Esophagus squamous epithelium (tissue), 4 donors: ENCODE measurements at regions not wholly inside any gene's neighbourhood (a gene's known extent, or its start where the extent isn't known, plus 50 kb on each side); places are given as distances from the start of the nearest gene placed in this dataset.

ENCODE experiments used
- CTCF ChIP-seq, 6 experiments: fragments of 450-650 bp in 4 of 6; fragments of 200-600 bp in 2 of 6; sonication (generic) in 2 of 6; IDR thresholded peaks; one replicate each; pipeline ENCODE4 v1.5.1; 2016 to 2019; ENCODE audit warnings: antibody characterized with exemption in 6 of 6, mild to moderate bottlenecking in 4 of 6, moderate library complexity in 4 of 6
- POLR2A ChIP-seq, 4 donors: fragments of 450-650 bp; IDR thresholded peaks; one replicate each; pipeline ENCODE4 v1.6.1; 2017; ENCODE audit warnings: antibody characterized with exemption in 4 of 4, mild to moderate bottlenecking in 4 of 4, moderate library complexity in 3 of 4

- TF ChIP-seq CTCF (IDR thresholded peaks at IDR 0.05), result no peak
- TF ChIP-seq POLR2A (IDR thresholded peaks at IDR 0.05), result no peak
Measured at GRCh38 chr12:92019491-92020277, 126.0 kb downstream of the BTG1 start.
